Glutamatergic neuron (in vitro differentiated cells): ENCODE measurements at regions not wholly inside any gene's neighbourhood (a gene's known extent, or its start where the extent isn't known, plus 50 kb on each side); places are given as distances from the start of the nearest gene placed in this dataset.

Source experiments
- DNase-seq: peaks from one replicate; pipeline ENCODE4 v3.0.0; 2022
- H3K27ac Mint-ChIP-seq: one replicate; pipeline ENCODE4 v1.8.0; 2020; ENCODE audit warnings: mild to moderate bottlenecking, mixed read lengths, inconsistent platforms; ENCODE audit not compliant: unreplicated experiment
- H3K27me3 Mint-ChIP-seq: one replicate; pipeline ENCODE4 v1.8.0; 2020; ENCODE audit warnings: mild to moderate bottlenecking, moderate library complexity, mixed read lengths, inconsistent platforms; ENCODE audit not compliant: unreplicated experiment
- H3K36me3 Mint-ChIP-seq: one replicate; pipeline ENCODE4 v1.8.0; 2020; ENCODE audit warnings: mild to moderate bottlenecking, mixed read lengths, inconsistent platforms; ENCODE audit not compliant: unreplicated experiment
- H3K4me1 Mint-ChIP-seq: one replicate; pipeline ENCODE4 v1.8.0; 2020; ENCODE audit warnings: mild to moderate bottlenecking, low read depth, mixed read lengths, inconsistent platforms; ENCODE audit not compliant: unreplicated experiment
- H3K4me3 Mint-ChIP-seq: one replicate; pipeline ENCODE4 v1.8.0; 2020; ENCODE audit warnings: mild to moderate bottlenecking, mixed read lengths, inconsistent platforms; ENCODE audit not compliant: unreplicated experiment
- H3K9me3 Mint-ChIP-seq: one replicate; pipeline ENCODE4 v1.8.0; 2020; ENCODE audit warnings: mild to moderate bottlenecking, moderate library complexity, mixed read lengths, inconsistent platforms; ENCODE audit not compliant: unreplicated experiment
- CTCF ChIP-seq: fragments of 200-600 bp; sonication (generic); IDR thresholded peaks from one replicate; pipeline ENCODE4 v1.5.0; 2021; ENCODE audit not compliant: partially characterized antibody, unreplicated experiment

GRCh38 chr14:54048311-54048710 is 91.7 kb upstream of the BMP4 start:
- H3K27ac Mint-ChIP-seq = no peak overlapping the region
- no peak for DNase-seq
- H3K9me3 Mint-ChIP-seq = no peaks in the 10 kb centered on the region
- no peak for TF ChIP-seq CTCF
- H3K27me3 Mint-ChIP-seq = no peaks in the 10 kb centered on the region
- H3K4me1 Mint-ChIP-seq = peaks cover 5% of the 10 kb centered on the region
- H3K36me3 Mint-ChIP-seq = no peaks in the 10 kb centered on the region
- no peak overlapping the region for H3K4me3 Mint-ChIP-seq

- no peak for DNase-seq
- Mint-ChIP-seq H3K27ac (no peak overlapping the region), H3K4me3 (no peak overlapping the region), H3K4me1 (peaks cover 5% of the 10 kb centered on the region), H3K36me3 (no peaks in the 10 kb centered on the region), H3K9me3 (no peaks in the 10 kb centered on the region), H3K27me3 (no peaks in the 10 kb centered on the region)
- TF ChIP-seq CTCF = no peak
These were observed 92.1 kb upstream of the BMP4 start for GRCh38 chr14:54048736-54049135.

GRCh38 chr14:54050759-54051158 is 94.1 kb upstream of the BMP4 start:
- H3K27ac Mint-ChIP-seq = no peak overlapping the region

GRCh38 chr14:54052696-54053385 is 96.2 kb upstream of the BMP4 start:
- no peak overlapping the region for H3K27ac Mint-ChIP-seq
- no peaks in the 10 kb centered on the region for H3K9me3 Mint-ChIP-seq
- no peaks in the 10 kb centered on the region for H3K36me3 Mint-ChIP-seq
- H3K4me3 Mint-ChIP-seq = no peak overlapping the region
- H3K27me3 Mint-ChIP-seq = peaks cover 2% of the 10 kb centered on the region
- no peak for TF ChIP-seq CTCF
- no peak for DNase-seq
- peaks cover 5% of the 10 kb centered on the region for H3K4me1 Mint-ChIP-seq

More at GRCh38 chr14:54050759-54051158, 94.1 kb upstream of the BMP4 start:
- H3K36me3 Mint-ChIP-seq = no peaks in the 10 kb centered on the region
- peaks cover 2% of the 10 kb centered on the region for H3K27me3 Mint-ChIP-seq
- no peak for TF ChIP-seq CTCF
- no peak for DNase-seq
- no peaks in the 10 kb centered on the region for H3K9me3 Mint-ChIP-seq
- no peak overlapping the region for H3K4me3 Mint-ChIP-seq
- peaks cover 5% of the 10 kb centered on the region for H3K4me1 Mint-ChIP-seq

- no peaks in the 10 kb centered on the region for H3K9me3 Mint-ChIP-seq
- DNase-seq = no peak
- no peak for TF ChIP-seq CTCF
- no peaks in the 10 kb centered on the region for H3K36me3 Mint-ChIP-seq
- H3K4me1 Mint-ChIP-seq = peaks cover 5% of the 10 kb centered on the region
- peaks cover 2% of the 10 kb centered on the region for H3K27me3 Mint-ChIP-seq
- H3K27ac Mint-ChIP-seq = no peak overlapping the region
- H3K4me3 Mint-ChIP-seq = no peak overlapping the region
These were observed 96.7 kb upstream of the BMP4 start for GRCh38 chr14:54053386-54053745.
